KBM-7 (cell line): ENCODE measurements at regions not wholly inside any gene's neighbourhood (a gene's known extent, or its start where the extent isn't known, plus 50 kb on each side); places are given as distances from the start of the nearest gene placed in this dataset.
"Not testable (repeated sequence)": the region's sequence is repeated elsewhere in the genome, so short reads cannot be mapped to it uniquely, and the experiment has no call there.

Experiments
- DNase-seq: peaks from one replicate; pipeline ENCODE4 v3.0.0-alpha.2; 2015
- in situ Hi-C: fragments of 300-500 bp; cut with MboI; formaldehyde crosslinking; loops from 2 replicates; pipeline ENCODE4 v1.14.3; 2020; ENCODE audit warnings: low sequenced_read_pairs, low pct_unique_long_range_greater_than_20kb, mixed read lengths

GRCh38 chr6:70360921-70361320, 52.4 kb upstream of the FAM135A start:
- not testable (repeated sequence) for DNase-seq
- in situ Hi-C loops, result loop anchor here (25.0 kb wide), 1 partner anchor 651 kb away; no protein-coding TSS in a partner anchor

GRCh38 chr6:70353448-70353847, 50.6 kb upstream of the COL9A1 start:
- in situ Hi-C loops, result loop anchor here (25.0 kb wide), 1 partner anchor 659 kb away; no protein-coding TSS in a partner anchor

More at GRCh38 chr6:70353448-70353847, 50.6 kb upstream of the COL9A1 start:
- no peak for DNase-seq
